HS-27A (cell line): ENCODE measurements at regions not wholly inside any gene's neighbourhood (a gene's known extent, or its start where the extent isn't known, plus 50 kb on each side); places are given as distances from the start of the nearest gene placed in this dataset.
"Not testable (repeated sequence)": the region's sequence is repeated elsewhere in the genome, so short reads cannot be mapped to it uniquely, and the experiment has no call there.

Experiments used
- DNase-seq: peaks from one replicate; pipeline ENCODE4 v3.0.0-alpha.2; 2012; ENCODE audit warnings: low read depth, missing footprints

GRCh38 chr5:44756097-44756496 is 52.6 kb upstream of the MRPS30 start:
- DNase-seq = not testable (repeated sequence)

- no peak for DNase-seq
These were observed 61.4 kb upstream of the MRPS30 start for GRCh38 chr5:44747396-44747795.

- no peak for DNase-seq
These were observed 68.1 kb upstream of the MRPS30 start for GRCh38 chr5:44740660-44741059.

DNA sequence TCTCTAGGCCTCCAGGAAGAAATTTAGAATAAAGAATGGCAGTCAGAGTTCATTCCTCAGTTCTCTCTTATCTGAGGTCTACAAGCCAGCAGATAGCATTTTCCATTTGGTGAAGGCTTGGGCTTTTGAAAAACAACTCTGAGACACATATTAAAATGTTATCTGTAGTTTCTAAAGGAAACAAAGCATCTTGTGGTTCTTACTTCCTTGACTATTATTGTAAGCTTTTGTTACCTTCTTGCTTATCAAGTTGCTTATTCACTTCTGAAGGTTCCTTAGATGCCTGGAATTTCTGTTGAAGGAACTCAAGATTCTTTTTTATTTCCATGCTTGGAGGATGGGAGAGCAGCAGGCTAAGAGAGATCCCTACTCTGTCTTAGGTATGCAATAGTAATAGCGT is 79.2 kb upstream of the MRPS30 start:
- DNase-seq = no peak

GRCh38 chr5:44727100-44727499 is 81.6 kb upstream of the MRPS30 start:
- no peak for DNase-seq

GRCh38 chr5:44719856-44720255 is 88.9 kb upstream of the MRPS30 start:
- no peak for DNase-seq

DNA sequence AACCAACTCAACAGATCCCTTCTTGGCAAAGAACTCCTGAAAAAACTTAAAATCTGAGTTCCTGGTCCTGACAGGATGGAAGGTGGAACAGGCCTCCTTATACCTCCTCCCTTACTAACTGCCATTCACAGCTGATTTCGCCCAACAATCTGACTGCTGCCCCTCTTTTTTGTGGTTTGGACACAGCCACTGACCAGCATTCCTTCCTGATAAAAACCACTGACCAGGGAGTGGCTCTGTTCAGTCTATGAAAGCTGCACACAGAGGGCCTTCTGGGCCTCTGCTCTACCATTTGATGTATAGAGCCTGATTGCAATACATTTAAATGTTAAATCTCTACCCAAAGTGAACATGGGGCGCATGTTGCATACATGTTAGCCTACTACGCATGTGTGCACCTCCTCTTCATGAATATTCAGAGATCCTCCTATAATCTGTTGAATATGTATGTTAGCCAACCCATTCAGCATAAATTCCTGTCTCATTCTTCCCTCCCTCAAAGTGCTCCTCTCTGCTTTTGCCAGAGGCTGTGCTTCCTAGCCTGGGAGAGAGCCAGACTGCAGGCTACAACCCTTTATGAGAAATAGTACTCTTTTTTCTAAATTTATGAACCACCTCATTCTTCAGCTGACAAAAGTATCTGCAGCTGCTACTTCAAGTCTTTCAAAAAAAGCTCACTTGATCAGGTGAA is 93.7 kb upstream of the MRPS30 start:
- DNase-seq = no peak

DNA sequence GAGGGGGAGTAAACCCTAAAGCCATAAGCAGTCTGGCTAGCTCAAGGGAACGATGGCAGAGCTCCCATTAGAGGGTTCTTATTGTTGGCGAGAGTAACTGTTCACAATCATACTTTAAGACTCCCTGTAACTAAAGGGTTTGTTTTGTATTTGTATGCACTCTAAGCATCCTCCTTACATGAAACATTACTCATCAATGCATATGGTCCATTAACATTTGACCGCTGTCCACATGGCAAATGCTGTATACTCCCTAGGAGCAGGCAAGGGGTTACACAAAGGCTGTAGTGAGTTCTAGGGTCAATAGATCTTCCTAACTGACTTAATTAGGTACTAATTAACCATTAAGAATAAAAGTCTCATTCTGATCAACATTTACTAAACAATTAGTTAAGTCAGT is 95.3 kb upstream of the MRPS30 start:
- no peak for DNase-seq

DNA sequence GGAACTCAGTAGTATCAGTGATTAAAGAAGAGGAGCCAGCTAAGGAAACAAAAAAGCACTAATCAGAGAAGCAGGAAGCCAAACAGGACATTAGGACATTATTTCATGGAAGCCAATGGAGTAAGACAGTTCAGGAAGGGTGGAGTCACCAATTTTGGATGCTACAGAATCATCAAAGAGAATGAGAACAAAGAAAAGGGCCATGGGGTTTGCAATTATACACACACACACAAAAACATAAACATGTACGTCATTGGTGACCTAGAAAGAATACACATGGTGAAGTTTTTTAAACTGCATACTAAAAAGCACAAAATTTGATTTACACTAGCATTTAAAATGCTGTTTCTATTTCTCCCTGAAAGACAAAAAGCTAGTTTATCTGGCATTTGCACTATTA is 96.8 kb upstream of the MRPS30 start:
- no peak for DNase-seq

DNA sequence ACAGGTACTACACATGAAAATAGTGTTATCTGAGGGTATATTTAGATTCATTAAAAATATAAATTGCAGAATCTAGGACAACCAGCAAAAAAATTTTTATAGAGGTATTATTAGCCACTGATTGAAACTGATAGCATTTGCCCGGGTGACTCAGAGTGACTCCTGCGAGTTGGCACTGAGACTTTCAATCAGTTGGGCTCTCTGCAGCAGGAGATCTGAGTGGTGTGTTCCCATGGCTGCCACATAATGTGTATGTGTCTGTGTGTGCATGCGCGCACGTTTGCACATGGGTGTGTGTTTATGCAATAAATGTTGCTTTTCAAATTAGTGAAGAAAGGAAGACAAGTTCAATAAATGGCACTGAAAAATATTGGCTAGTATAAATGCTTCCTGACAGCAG is 100.1 kb upstream of the MRPS30 start:
- DNase-seq = no peak

DNA sequence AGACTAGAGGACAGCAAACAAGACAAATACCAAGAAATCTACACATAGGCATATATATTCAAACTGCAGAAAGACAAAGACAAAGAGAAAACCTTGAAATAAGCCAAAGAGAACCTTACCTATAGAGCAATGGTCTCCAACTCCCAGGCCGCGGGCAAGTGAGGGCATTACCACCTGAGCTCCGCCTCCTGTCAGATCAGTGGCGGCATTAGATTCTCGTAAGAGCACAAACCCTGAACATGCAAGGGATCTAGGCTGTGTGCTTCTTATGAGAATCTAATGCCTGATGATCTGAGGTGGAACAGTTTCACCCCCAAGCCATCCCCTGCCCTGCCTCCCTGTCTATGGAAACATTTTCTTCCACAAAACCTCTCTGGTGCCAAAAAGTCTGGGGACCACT is 101.0 kb upstream of the MRPS30 start:
- no peak for DNase-seq

DNA sequence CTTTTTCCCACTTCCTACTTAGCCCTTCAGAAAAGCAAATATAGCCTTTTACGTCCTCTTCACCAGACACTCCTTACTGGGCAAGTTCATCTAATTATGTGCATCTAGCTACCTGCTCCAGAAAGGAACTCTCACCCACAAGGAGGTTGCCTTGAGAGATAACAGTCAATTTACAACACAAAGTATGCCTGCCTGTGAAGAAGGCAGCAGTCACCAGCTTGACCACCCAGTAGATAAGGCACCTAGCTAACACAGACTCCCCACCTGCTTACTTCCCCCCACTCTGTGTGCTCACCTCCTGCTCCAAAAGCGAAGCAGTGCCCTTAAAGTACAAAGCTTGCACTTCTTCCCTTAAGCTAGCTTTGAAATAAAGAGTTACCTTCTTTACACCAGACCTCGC is 111.7 kb upstream of the MRPS30 start:
- no peak for DNase-seq

GRCh38 chr5:44695259-44695658 is 113.5 kb upstream of the MRPS30 start:
- DNase-seq = no peak

DNA sequence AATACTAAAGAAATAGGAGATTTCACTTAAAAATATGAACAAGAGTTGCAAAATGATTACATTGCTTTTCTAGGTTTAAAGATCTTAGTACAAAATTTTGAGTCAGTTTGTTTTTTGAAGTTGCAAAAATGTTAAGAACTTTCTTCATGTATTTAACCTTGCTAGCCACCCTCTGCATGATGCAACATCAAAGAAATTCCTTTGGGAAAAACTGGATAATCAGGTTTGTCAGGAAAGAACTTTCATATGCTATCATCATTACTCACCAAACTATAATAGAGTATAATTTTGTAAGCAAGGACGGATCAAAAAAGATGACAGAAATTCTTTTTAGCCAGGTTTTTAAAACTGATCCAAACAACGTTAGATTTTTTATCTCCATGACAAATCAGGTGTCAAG is 116.9 kb upstream of the MRPS30 start:
- DNase-seq = no peak

DNA sequence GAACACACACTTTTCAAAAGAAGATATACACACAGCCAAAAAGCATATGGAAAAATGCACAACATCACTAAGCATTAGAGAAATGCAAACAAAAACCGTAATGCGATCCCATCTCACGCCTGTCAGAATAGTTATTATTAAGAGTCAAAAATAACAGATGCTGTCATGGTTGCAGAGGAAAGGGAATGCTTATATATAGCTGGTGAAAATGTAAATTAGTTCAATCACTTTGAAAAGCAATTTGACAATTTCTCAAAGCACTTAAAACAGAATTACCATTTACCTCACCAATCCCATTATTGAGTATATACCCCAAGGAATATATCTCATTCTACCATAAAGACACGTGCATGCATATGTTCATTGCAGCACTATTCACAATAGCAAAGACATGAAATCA is 126.8 kb upstream of the MRPS30 start:
- no peak for DNase-seq

- no peak for DNase-seq
These were observed 129.5 kb upstream of the MRPS30 start for GRCh38 chr5:44679214-44679613.

DNA sequence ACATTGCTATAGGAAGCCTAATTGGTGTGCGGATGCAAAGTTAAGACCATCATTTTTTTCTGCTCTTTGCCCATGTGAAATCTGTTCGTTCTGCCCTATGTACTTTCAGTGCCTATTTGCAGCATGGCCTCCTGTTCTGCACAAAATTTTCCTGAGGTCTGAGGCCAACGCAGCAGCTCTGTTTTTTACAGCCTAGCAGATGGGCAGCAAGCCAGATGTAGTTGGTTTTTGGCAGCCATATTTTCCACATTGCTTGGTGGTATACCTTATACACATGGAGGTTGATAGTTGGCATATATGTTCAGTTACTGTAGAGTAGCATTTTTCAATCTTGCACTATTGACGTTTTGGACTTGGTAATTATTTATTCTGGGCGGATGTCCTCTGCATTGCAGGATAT is 133.5 kb upstream of the MRPS30 start:
- DNase-seq = no peak

DNA sequence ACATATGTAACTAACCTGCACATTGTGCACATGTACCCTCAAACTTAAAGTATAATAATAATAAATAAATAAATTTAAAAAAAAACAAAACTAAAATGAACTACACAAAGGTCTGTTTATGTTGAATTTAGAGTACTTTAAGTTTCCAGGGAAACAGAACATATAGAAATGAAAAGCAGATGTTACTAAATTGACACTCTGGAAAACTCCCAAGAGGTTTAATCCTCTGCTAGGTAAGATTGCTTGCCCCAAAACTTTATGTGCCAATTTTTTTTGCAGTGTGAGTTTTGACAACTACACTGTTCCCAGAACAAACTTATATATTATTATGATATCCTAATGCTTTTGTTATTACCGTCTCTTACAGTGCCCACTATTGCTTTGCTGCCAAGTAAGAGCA is 134.3 kb upstream of the MRPS30 start:
- no peak for DNase-seq

- not testable (repeated sequence) for DNase-seq
These were observed 140.3 kb upstream of the MRPS30 start for GRCh38 chr5:44668471-44668870.

DNA sequence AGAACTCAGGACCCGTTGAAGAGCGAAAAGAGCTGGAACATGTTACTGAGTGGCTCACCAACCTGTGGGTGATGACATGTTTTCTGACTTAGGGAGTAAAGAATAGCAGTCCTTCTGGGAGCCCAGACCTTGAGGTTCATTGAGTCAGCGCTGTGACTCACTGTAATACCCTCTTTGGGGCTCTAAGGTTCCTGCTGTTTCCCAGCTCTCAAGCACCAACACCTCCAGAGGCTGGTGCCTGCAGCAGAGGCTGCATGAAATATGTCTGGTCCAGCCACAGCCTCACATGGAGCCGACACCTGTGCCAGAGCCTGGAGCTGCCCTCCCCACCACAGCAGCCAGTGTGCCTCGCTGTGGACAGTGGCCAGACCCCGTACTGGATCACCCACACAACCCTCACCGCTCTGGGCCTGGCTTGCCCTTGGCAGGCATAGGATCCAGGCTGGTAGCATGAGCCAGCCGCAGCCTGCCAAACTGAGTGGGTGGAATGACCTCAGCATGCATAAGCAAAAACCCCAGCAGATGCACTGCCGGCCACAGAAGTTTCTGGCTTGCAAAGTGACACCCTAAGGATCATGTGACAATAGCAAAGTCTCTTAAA is 143.5 kb upstream of the MRPS30 start:
- DNase-seq = peak; percentile 20

DNA sequence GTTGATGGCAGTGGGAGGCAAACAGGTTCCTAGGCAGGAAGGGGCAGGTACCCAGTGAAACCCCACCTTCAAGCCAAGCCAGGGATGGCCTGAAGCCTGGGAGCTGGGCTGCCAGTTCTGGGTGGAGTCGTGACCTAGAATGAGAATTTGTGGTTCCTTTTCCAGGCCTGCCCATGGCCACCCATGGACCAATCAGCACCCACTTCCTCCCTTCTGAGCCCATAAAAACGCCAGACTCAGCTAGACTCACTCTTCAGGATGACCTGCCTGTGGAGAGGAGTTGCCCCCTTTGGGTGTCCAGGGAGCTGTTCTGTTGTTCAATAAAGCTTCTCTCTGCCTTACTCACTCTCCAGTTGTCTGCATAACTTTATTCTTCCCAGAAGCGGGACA is 144.0 kb upstream of the MRPS30 start:
- no peak for DNase-seq

DNA sequence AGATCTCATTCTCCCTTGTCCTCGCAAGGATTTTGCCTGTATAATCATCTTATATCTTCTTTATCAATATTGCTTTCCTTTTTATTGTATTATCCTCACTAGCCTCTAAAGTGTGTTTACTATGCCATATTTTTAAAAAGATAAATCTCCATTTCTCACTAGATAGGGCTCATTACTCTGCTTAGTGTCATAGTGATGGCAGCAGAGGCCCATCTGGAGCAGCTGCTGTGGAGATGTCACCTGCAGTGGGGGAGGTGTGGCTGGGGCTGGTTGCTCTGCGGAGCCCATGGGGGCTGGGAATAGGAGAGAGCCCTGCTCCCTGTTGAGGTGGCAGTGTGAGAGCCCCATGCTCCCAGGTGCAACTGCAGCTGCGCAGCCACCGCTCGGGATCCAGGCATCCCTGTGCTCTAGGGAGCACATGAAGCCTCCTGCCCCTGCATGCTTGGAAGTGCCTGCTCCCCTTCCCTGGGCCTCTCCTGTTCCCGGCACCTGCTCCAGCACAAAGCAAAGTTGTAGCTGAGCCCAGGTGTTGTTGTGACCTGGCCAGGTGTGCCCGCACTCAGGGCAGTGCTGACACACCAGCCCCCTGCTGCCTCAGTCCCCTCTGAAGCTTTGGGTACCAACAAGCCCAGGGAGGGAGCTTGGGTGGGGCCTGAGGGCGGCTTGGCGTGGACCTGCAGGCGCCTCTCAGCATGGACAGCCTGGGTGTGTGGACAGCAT is 144.6 kb upstream of the MRPS30 start:
- no peak for DNase-seq

- no peak for DNase-seq
These were observed 146.9 kb upstream of the MRPS30 start for GRCh38 chr5:44661851-44662250.

DNA sequence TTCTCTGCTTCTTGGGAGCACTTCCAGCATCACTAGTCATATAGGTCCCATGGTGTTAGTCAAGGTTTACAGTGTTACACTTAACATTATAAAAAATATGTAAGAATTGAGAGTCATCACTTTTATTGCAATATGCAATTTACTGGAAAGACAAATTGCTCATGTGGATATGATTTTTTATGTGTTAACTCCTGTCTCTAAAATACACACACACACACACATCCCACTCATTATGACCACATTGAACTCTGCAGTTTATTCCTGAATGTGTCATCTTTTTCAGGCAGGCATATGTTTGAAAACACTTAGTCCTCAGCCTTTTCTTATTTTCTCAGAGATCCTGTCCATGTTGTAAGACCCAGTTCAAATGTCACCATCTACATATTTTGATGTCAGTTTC is 148.5 kb upstream of the MRPS30 start:
- DNase-seq = no peak
